MG63 (cell line): ENCODE measurements at regions not wholly inside any gene's neighbourhood (a gene's known extent, or its start where the extent isn't known, plus 50 kb on each side); places are given as distances from the start of the nearest gene placed in this dataset.
"Not testable (repeated sequence)": the region's sequence is repeated elsewhere in the genome, so short reads cannot be mapped to it uniquely, and the experiment has no call there.

ENCODE experiments used
- DNase-seq: peaks from one replicate; pipeline ENCODE4 v3.0.0-alpha.2; 2020
- H3K27me3 ChIP-seq: fragments of 250-450 bp; sonication (Bioruptor Pico); 2 replicates; pipeline ENCODE4 v1.5.1; 2020; ENCODE audit warnings: mild to moderate bottlenecking, moderate library complexity
- H3K36me3 ChIP-seq: fragments of 250-450 bp; sonication (Bioruptor Pico); 2 replicates; pipeline ENCODE4 v1.5.1; 2020; ENCODE audit warnings: mild to moderate bottlenecking, moderate library complexity
- H3K4me3 ChIP-seq: fragments of 250-450 bp; sonication (Bioruptor Pico); 2 replicates; pipeline ENCODE4 v1.5.1; 2020; ENCODE audit warnings: mild to moderate bottlenecking, moderate library complexity
- H3K9me3 ChIP-seq: fragments of 250-450 bp; sonication (Bioruptor Pico); 2 replicates; pipeline ENCODE4 v1.5.1; 2020; ENCODE audit warnings: mild to moderate bottlenecking, moderate library complexity

GRCh38 chr4:37555322-37555721, 130.9 kb downstream of the RELL1 start:
- Histone ChIP-seq H3K27me3 (no peaks in the 10 kb centered on the region), H3K36me3 (no peaks in the 10 kb centered on the region), H3K9me3 (no peaks in the 10 kb centered on the region), H3K4me3 (no peak overlapping the region)
- no peak for DNase-seq

- not testable (repeated sequence) for H3K9me3 ChIP-seq, DNase-seq, H3K36me3 ChIP-seq, H3K27me3 ChIP-seq, H3K4me3 ChIP-seq
These were observed 136.3 kb downstream of the RELL1 start for GRCh38 chr4:37549866-37550265.

- peak; percentile 47 for DNase-seq
These were observed 137.1 kb downstream of the RELL1 start for GRCh38 chr4:37549041-37549440.

GRCh38 chr4:37546586-37546985, 139.6 kb downstream of the RELL1 start:
- no peak for DNase-seq
- H3K4me3 ChIP-seq: no peak overlapping the region
- H3K9me3 ChIP-seq: no peaks in the 10 kb centered on the region
- H3K27me3 ChIP-seq: no peaks in the 10 kb centered on the region
- no peaks in the 10 kb centered on the region for H3K36me3 ChIP-seq

More at GRCh38 chr4:37549041-37549440, 137.1 kb downstream of the RELL1 start:
- no peaks in the 10 kb centered on the region for H3K27me3 ChIP-seq
- no peak overlapping the region for H3K4me3 ChIP-seq
- H3K36me3 ChIP-seq: no peaks in the 10 kb centered on the region
- no peaks in the 10 kb centered on the region for H3K9me3 ChIP-seq

GRCh38 chr4:37542706-37543105, 143.5 kb downstream of the RELL1 start:
- Histone ChIP-seq H3K9me3 (no peaks in the 10 kb centered on the region), H3K4me3 (no peak overlapping the region), H3K27me3 (no peaks in the 10 kb centered on the region), H3K36me3 (no peaks in the 10 kb centered on the region)
- no peak for DNase-seq

- no peaks in the 10 kb centered on the region for H3K9me3 ChIP-seq
- H3K36me3 ChIP-seq: no peaks in the 10 kb centered on the region
- H3K4me3 ChIP-seq: no peak overlapping the region
- no peaks in the 10 kb centered on the region for H3K27me3 ChIP-seq
- no peak for DNase-seq
These were observed 144.2 kb downstream of the RELL1 start for GRCh38 chr4:37541956-37542355.

- Histone ChIP-seq H3K27me3 (no peaks in the 10 kb centered on the region), H3K4me3 (no peak overlapping the region), H3K9me3 (no peaks in the 10 kb centered on the region), H3K36me3 (no peaks in the 10 kb centered on the region)
- DNase-seq: no peak
These were observed 145.7 kb downstream of the RELL1 start for GRCh38 chr4:37540486-37540885.

GRCh38 chr4:37538931-37539330, 147.2 kb downstream of the RELL1 start:
- H3K36me3 ChIP-seq: no peaks in the 10 kb centered on the region
- no peaks in the 10 kb centered on the region for H3K9me3 ChIP-seq
- DNase-seq: no peak
- no peaks in the 10 kb centered on the region for H3K27me3 ChIP-seq
- H3K4me3 ChIP-seq: no peak overlapping the region

- Histone ChIP-seq H3K36me3 (no peaks in the 10 kb centered on the region), H3K27me3 (no peaks in the 10 kb centered on the region), H3K4me3 (no peak overlapping the region), H3K9me3 (no peaks in the 10 kb centered on the region)
- DNase-seq: no peak
These were observed 148.7 kb downstream of the RELL1 start for GRCh38 chr4:37537484-37537883.

GRCh38 chr4:37535872-37536271, 150.3 kb downstream of the RELL1 start:
- Histone ChIP-seq H3K27me3 (no peaks in the 10 kb centered on the region), H3K36me3 (no peaks in the 10 kb centered on the region), H3K9me3 (no peaks in the 10 kb centered on the region), H3K4me3 (no peak overlapping the region)
- DNase-seq: peak; percentile 2

GRCh38 chr4:37533286-37534033, 152.7 kb downstream of the RELL1 start:
- Histone ChIP-seq H3K36me3 (no peaks in the 10 kb centered on the region), H3K9me3 (no peaks in the 10 kb centered on the region), H3K27me3 (no peaks in the 10 kb centered on the region), H3K4me3 (no peak overlapping the region)
- no peak for DNase-seq

GRCh38 chr4:37531151-37531550, 155.0 kb downstream of the RELL1 start:
- Histone ChIP-seq H3K4me3 (no peak overlapping the region), H3K9me3 (no peaks in the 10 kb centered on the region), H3K36me3 (no peaks in the 10 kb centered on the region), H3K27me3 (no peaks in the 10 kb centered on the region)
- DNase-seq: no peak

GRCh38 chr4:37530451-37530850, 155.7 kb downstream of the RELL1 start:
- Histone ChIP-seq H3K9me3 (no peaks in the 10 kb centered on the region), H3K27me3 (no peaks in the 10 kb centered on the region), H3K4me3 (no peak overlapping the region), H3K36me3 (no peaks in the 10 kb centered on the region)
- DNase-seq: no peak

GRCh38 chr4:37528166-37528885, 157.8 kb downstream of the RELL1 start:
- Histone ChIP-seq H3K9me3 (no peaks in the 10 kb centered on the region), H3K27me3 (no peaks in the 10 kb centered on the region), H3K4me3 (no peak overlapping the region), H3K36me3 (no peaks in the 10 kb centered on the region)
- DNase-seq: no peak

GRCh38 chr4:37524267-37524666, 161.9 kb downstream of the RELL1 start:
- DNase-seq: no peak
- Histone ChIP-seq H3K9me3 (no peaks in the 10 kb centered on the region), H3K36me3 (no peaks in the 10 kb centered on the region), H3K4me3 (no peak overlapping the region), H3K27me3 (no peaks in the 10 kb centered on the region)

- Histone ChIP-seq H3K27me3 (no peaks in the 10 kb centered on the region), H3K36me3 (no peaks in the 10 kb centered on the region), H3K4me3 (no peak overlapping the region), H3K9me3 (no peaks in the 10 kb centered on the region)
- no peak for DNase-seq
These were observed 163.2 kb downstream of the RELL1 start for GRCh38 chr4:37522996-37523395.

GRCh38 chr4:37517326-37517725, 168.8 kb downstream of the RELL1 start:
- H3K9me3 ChIP-seq: no peaks in the 10 kb centered on the region
- no peaks in the 10 kb centered on the region for H3K36me3 ChIP-seq
- no peak overlapping the region for H3K4me3 ChIP-seq
- no peak for DNase-seq
- no peaks in the 10 kb centered on the region for H3K27me3 ChIP-seq
